H1 (cell line): ENCODE measurements at regions not wholly inside any gene's neighbourhood (a gene's known extent, or its start where the extent isn't known, plus 50 kb on each side); places are given as distances from the start of the nearest gene placed in this dataset.

Experiments
- CTCF ChIA-PET: fragments of 300-600 bp; sonication (Branson Sonifier 250); formaldehyde crosslinking; loops from one replicate; lab custom pipeline; 2021; ENCODE audit not compliant: partially characterized antibody; lab: Charles Lee
- POLR2A ChIA-PET: fragments of 300-600 bp; sonication (Branson Sonifier 250); formaldehyde crosslinking; loops from one replicate; lab custom pipeline; 2021; ENCODE audit warnings: inconsistent platforms; ENCODE audit not compliant: partially characterized antibody; lab: Charles Lee
- DNase-seq, 2 experiments: peaks; one replicate each; pipeline versions ENCODE4 v3.0.0 to v3.0.0-alpha.2; 2010 to 2022; ENCODE audit warnings: low spot score in 2 of 2, low read depth in 1 of 2, mixed read lengths in 1 of 2
- FAIRE-seq: peaks from 2 replicates; lab custom pipeline; 2011; peaks lifted over from hg19 to GRCh38; lab: Jason Lieb, UNC
- H2AFZ ChIP-seq: 2 replicates; pipeline ENCODE4 v1.8.1; 2012; ENCODE audit warnings: low read length, inconsistent platforms
- H2AK5ac ChIP-seq: 2 replicates; pipeline ENCODE4 v1.6.1; 2013; ENCODE audit warnings: low read depth, low read length
- H2BK120ac ChIP-seq: replicated peaks from 2 replicates; pipeline ENCODE3; 2013; ENCODE audit warnings: low read depth, low read length, inconsistent platforms
- H2BK12ac ChIP-seq: 2 replicates; pipeline ENCODE4 v1.6.1; 2013; ENCODE audit warnings: low read depth, low read length
- H2BK15ac ChIP-seq: 2 replicates; pipeline ENCODE4 v1.6.1; 2013; ENCODE audit warnings: low read length
- H2BK20ac ChIP-seq: 2 replicates; pipeline ENCODE4 v1.6.1; 2013; ENCODE audit warnings: low read length
- H2BK5ac ChIP-seq: 2 replicates; pipeline ENCODE4 v1.6.1; 2013; ENCODE audit warnings: low read depth, low read length
- H3K14ac ChIP-seq: 2 replicates; pipeline ENCODE4 v1.6.1; 2013; ENCODE audit warnings: inconsistent platforms; ENCODE audit not compliant: insufficient read length
- H3K18ac ChIP-seq: 2 replicates; pipeline ENCODE4 v1.6.1; 2013; ENCODE audit warnings: low read length; ENCODE audit errors: extremely low read depth
- H3K23ac ChIP-seq: 2 replicates; pipeline ENCODE4 v1.6.1; 2013; ENCODE audit warnings: inconsistent platforms; ENCODE audit not compliant: insufficient read length
- H3K23me2 ChIP-seq: 2 replicates; pipeline ENCODE4 v1.6.1; 2013; ENCODE audit warnings: low read depth, low read length
- H3K27ac ChIP-seq: 2 replicates; pipeline ENCODE4 v1.6.1; 2011; ENCODE audit warnings: low read depth, low read length, inconsistent platforms
- H3K27me3 ChIP-seq, 4 experiments: replicated peaks in 1 of 4; 1 replicate in 1 of 4; 2 replicates in 3 of 4; pipeline versions ENCODE4 v1.6.1 to v1.8.1; 2011 to 2013; ENCODE audit warnings: low read length in 3 of 4, mild to moderate bottlenecking in 3 of 4, inconsistent platforms in 2 of 4, mixed read lengths in 2 of 4, moderate library complexity in 1 of 4; ENCODE audit not compliant: control insufficient read depth in 3 of 4, insufficient read depth in 3 of 4; ENCODE audit errors: extremely low read depth in 1 of 4
- H3K36me3 ChIP-seq, 4 experiments: 2 replicates each; pipeline versions ENCODE4 v1.6.1 to v1.8.1; 2011 to 2013; ENCODE audit warnings: mild to moderate bottlenecking in 4 of 4, low read length in 3 of 4, moderate library complexity in 2 of 4, control low read depth in 1 of 4, inconsistent platforms in 1 of 4; ENCODE audit not compliant: insufficient read depth in 4 of 4, control insufficient read depth in 2 of 4
- H3K4ac ChIP-seq: replicated peaks from 2 replicates; pipeline ENCODE3; 2013; ENCODE audit warnings: low read length, low read depth, mixed read lengths, inconsistent platforms; ENCODE audit not compliant: insufficient read length
- H3K4me1 ChIP-seq, 4 experiments: replicated peaks in 1 of 4; 1 replicate in 1 of 4; 2 replicates in 3 of 4; pipeline versions ENCODE4 v1.6.1 to v1.8.1; 2011 to 2013; ENCODE audit warnings: low read length in 3 of 4, inconsistent platforms in 2 of 4, mixed read lengths in 1 of 4; ENCODE audit not compliant: insufficient read depth in 4 of 4, control insufficient read depth in 3 of 4
- H3K4me2 ChIP-seq, 2 experiments: 2 replicates each; pipeline versions ENCODE4 v1.6.1 to v1.8.1; 2011 to 2013; ENCODE audit warnings: low read depth in 2 of 2, low read length in 2 of 2, control low read depth in 1 of 2, inconsistent platforms in 1 of 2, mild to moderate bottlenecking in 1 of 2; ENCODE audit not compliant: insufficient read depth in 1 of 2
- H3K4me3 ChIP-seq, 4 experiments: fragments of 200-600, 300-600 bp in 1 of 4; sonication (generic), shearing (Covaris generic), sonication (Bioruptor Twin) in 1 of 4; 2 replicates each; pipeline versions ENCODE4 v1.5.1 to v1.8.1; 2011 to 2016; ENCODE audit warnings: low read length in 4 of 4, low read depth in 3 of 4, control low read depth in 2 of 4, inconsistent platforms in 2 of 4, mild to moderate bottlenecking in 2 of 4, mixed read lengths in 1 of 4, moderate library complexity in 1 of 4; ENCODE audit not compliant: insufficient read depth in 2 of 4; ENCODE audit errors: extremely low read depth in 1 of 4
- H3K56ac ChIP-seq: replicated peaks from 2 replicates; pipeline ENCODE3; 2013; ENCODE audit warnings: low read depth, mild to moderate bottlenecking, mixed read lengths, low read length, inconsistent platforms; ENCODE audit not compliant: insufficient read length
- H3K79me1 ChIP-seq: 2 replicates; pipeline ENCODE4 v1.6.1; 2013; ENCODE audit warnings: low read depth, low read length, control low read depth
- H3K79me2 ChIP-seq, 2 experiments: 2 replicates each; pipeline versions ENCODE4 v1.6.1 to v1.8.1; 2012 to 2013; ENCODE audit warnings: low read length in 2 of 2, mild to moderate bottlenecking in 2 of 2, inconsistent platforms in 1 of 2; ENCODE audit not compliant: insufficient read depth in 2 of 2, control insufficient read depth in 1 of 2
- H3K9ac ChIP-seq, 4 experiments: replicated peaks in 1 of 4; 1 replicate in 1 of 4; 2 replicates in 3 of 4; pipeline versions ENCODE4 v1.6.1 to v1.8.1; 2011 to 2013; ENCODE audit warnings: low read depth in 3 of 4, low read length in 3 of 4, control low read depth in 2 of 4, mild to moderate bottlenecking in 2 of 4, moderate library complexity in 2 of 4, inconsistent platforms in 1 of 4; ENCODE audit errors: extremely low read depth in 1 of 4
- H3K9me3 ChIP-seq, 2 experiments: 2 replicates each; pipeline versions ENCODE4 v1.6.1 to v1.8.1; 2012 to 2013; ENCODE audit warnings: mild to moderate bottlenecking in 2 of 2, moderate library complexity in 2 of 2, control low read depth in 1 of 2, inconsistent platforms in 1 of 2, low read depth in 1 of 2, low read length in 1 of 2, mixed read lengths in 1 of 2; ENCODE audit not compliant: insufficient read depth in 2 of 2
- H4K20me1 ChIP-seq, 2 experiments: replicated peaks in 1 of 2; 2 replicates each; pipeline versions ENCODE3 to v1.8.1; 2011 to 2013; ENCODE audit warnings: inconsistent platforms in 2 of 2, low read length in 2 of 2, mild to moderate bottlenecking in 1 of 2; ENCODE audit not compliant: insufficient read depth in 2 of 2, control insufficient read depth in 1 of 2
- H4K5ac ChIP-seq: 2 replicates; pipeline ENCODE4 v1.6.1; 2013; ENCODE audit warnings: low read length, low read depth, mixed read lengths, inconsistent platforms; ENCODE audit not compliant: insufficient read length
- H4K8ac ChIP-seq: 2 replicates; pipeline ENCODE4 v1.8.0; 2013; ENCODE audit warnings: mild to moderate bottlenecking, moderate library complexity, low read length, inconsistent platforms; ENCODE audit not compliant: insufficient read depth; ENCODE audit errors: extremely low read depth
- H4K91ac ChIP-seq: replicated peaks from 2 replicates; pipeline ENCODE3; 2013; ENCODE audit warnings: low read length, mixed read lengths, inconsistent platforms; ENCODE audit not compliant: insufficient read length
- BRCA1 ChIP-seq: IDR thresholded peaks from 2 replicates; pipeline ENCODE4 v1.6.1; 2012; ENCODE audit warnings: low read depth, low read length, improper control_type of control experiment
- EZH2 ChIP-seq: fragments of 200-600 bp; sonication (generic); IDR thresholded peaks from 2 replicates; pipeline ENCODE4 v1.7.1; 2012; ENCODE audit warnings: low read depth, mild to moderate bottlenecking, moderate library complexity, low read length, inconsistent platforms; ENCODE audit not compliant: severe bottlenecking
- FOSL1 ChIP-seq: IDR thresholded peaks from 2 replicates; pipeline ENCODE4 v1.6.1; 2011; ENCODE audit warnings: mild to moderate bottlenecking, low read depth, low read length, moderate library complexity; ENCODE audit not compliant: insufficient read depth
- SP4 ChIP-seq: IDR thresholded peaks from 2 replicates; pipeline ENCODE4 v1.6.1; 2012; ENCODE audit warnings: low read length, inconsistent platforms
- WGBS, 2 experiments: shearing (Covaris generic) in 1 of 2; methylation state at CpG; one replicate each; pipeline versions ENCODE4 v1.1.6 to v1.1.7; 2013 to 2015; ENCODE audit warnings: low lambda C conversion rate in 2 of 2, mixed read lengths in 2 of 2, inconsistent platforms in 1 of 2, low coverage in 1 of 2, missing lambda C conversion rate in 1 of 2; ENCODE audit not compliant: insufficient replicate concordance in 2 of 2, insufficient coverage in 1 of 2, insufficient read length in 1 of 2; ENCODE audit errors: extremely low coverage in 1 of 2, missing lambda C conversion rate in 1 of 2; 5-methylcytosine and 5-hydroxymethylcytosine counted together

DNA sequence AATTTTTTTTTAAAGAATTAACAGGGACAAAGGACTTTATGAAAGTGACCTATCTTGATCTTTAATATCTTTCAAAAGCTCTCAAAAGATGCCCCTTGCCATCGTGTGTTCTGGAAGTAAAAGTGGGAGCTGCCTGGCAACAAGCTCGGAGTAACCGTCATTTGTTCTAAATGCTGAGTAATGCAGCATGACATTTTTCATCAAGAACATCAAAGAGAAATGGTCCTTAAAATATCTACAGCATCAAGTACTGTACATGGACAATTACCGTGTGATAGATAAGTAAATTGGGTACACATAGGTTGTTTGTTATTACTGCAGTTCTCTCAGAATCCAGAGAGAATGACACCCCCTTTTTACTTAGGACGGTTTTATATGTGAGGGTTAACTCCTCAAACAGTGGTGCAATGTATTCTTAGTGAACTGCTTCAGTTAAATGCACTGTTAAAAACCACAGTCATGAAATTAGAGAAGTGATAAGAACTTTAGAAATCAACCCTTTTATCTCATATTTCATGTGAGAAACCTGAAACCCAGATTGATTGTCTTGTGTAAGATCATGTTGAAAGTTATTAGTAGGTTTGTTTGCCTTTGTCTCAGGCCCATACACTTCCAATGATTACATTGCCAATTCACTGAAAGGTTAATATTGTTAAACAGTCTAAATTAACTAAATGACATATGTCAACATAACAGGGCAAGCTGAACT lies 90.6 kb upstream of the HNMT start:
- H3K4me2 ChIP-seq, result no peak overlapping the region
- H3K4me1 ChIP-seq, result no peaks in the 10 kb centered on the region
- H2BK15ac ChIP-seq, result no peak overlapping the region
- no peak overlapping the region for H2BK20ac ChIP-seq
- no peak for FAIRE-seq
- H3K27me3 ChIP-seq, result no peaks in the 10 kb centered on the region
- no peak overlapping the region for H2BK5ac ChIP-seq
- no peaks in the 10 kb centered on the region for H4K20me1 ChIP-seq
- H3K9ac ChIP-seq, result no peak overlapping the region
- ChIA-PET POLR2A (interaction anchor here (0.9 kb wide), 1 partner anchor 15 kb away, joined by 3 read pairs; no protein-coding TSS in a partner anchor), CTCF (interaction anchor here (0.6 to 3.9 kb wide), 10 partner anchors 8 to 954 kb away, joined by 3 to 43 read pairs (median 4); no protein-coding TSS in a partner anchor)
- no peak overlapping the region for H2BK12ac ChIP-seq
- no peak overlapping the region for H3K4ac ChIP-seq
- no peak overlapping the region for H4K5ac ChIP-seq
- H4K8ac ChIP-seq, result no peak overlapping the region
- H3K36me3 ChIP-seq, result no peaks in the 10 kb centered on the region
- no peaks in the 10 kb centered on the region for H3K79me1 ChIP-seq
- no peak overlapping the region for H3K18ac ChIP-seq
- H3K4me3 ChIP-seq, result no peak overlapping the region
- H2AFZ ChIP-seq, result no peak overlapping the region
- H3K23me2 ChIP-seq, result no peaks in the 10 kb centered on the region
- no peak overlapping the region for H2AK5ac ChIP-seq
- H3K79me2 ChIP-seq, result no peaks in the 10 kb centered on the region
- no peak overlapping the region for H4K91ac ChIP-seq
- DNase-seq, result no peak
- no peak overlapping the region for H3K23ac ChIP-seq
- H3K9me3 ChIP-seq, result no peaks in the 10 kb centered on the region
- no peak overlapping the region for H2BK120ac ChIP-seq
- no peak overlapping the region for H3K56ac ChIP-seq
- WGBS, 2 experiments, result 84% methylated on average over 5 of the region's 5 CpGs; no CpG with 5 or more reads in 1 of the 2 experiments
- no peak overlapping the region for H3K14ac ChIP-seq
- no peak overlapping the region for H3K27ac ChIP-seq
- no peak for TF ChIP-seq FOSL1
- TF ChIP-seq EZH2, result no peak
- no peak for TF ChIP-seq SP4
- TF ChIP-seq BRCA1, result no peak
